Panc1 (cell line): ENCODE measurements at regions not wholly inside any gene's neighbourhood (a gene's known extent, or its start where the extent isn't known, plus 50 kb on each side); places are given as distances from the start of the nearest gene placed in this dataset.

Experiments used
- POLR2AphosphoS5 ChIP-seq: IDR thresholded peaks from 2 replicates; pipeline ENCODE4 v1.6.1; 2012; ENCODE audit warnings: mild to moderate bottlenecking, low read depth, low read length, moderate library complexity
- TF ChIP-seq, protein P1 (sequence below): fragments of 450-650 bp; IDR thresholded peaks from 2 replicates; pipeline ENCODE4 v1.5.1; 2017; ENCODE audit warnings: mild to moderate bottlenecking

DNA sequence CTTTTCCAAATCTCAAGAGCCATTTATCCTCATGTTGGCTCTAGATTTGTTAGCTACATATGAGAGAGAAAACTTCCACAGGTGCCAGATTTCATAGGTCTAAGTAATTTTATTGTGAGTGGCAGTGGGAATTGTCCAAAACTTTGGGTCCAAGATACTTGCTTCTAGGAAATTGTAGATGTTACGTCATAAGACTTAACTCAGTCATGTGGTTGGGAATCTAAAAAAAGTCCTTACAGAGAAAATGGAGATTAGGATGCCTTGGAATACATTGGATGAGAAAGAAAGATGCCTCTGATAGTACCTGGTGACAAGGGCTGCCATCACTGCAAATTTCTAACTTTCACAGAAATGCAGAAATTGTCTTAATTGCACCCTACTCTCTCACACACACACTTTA lies 506.5 kb downstream of the C4orf33 start:
- TF ChIP-seq, protein P1, sequence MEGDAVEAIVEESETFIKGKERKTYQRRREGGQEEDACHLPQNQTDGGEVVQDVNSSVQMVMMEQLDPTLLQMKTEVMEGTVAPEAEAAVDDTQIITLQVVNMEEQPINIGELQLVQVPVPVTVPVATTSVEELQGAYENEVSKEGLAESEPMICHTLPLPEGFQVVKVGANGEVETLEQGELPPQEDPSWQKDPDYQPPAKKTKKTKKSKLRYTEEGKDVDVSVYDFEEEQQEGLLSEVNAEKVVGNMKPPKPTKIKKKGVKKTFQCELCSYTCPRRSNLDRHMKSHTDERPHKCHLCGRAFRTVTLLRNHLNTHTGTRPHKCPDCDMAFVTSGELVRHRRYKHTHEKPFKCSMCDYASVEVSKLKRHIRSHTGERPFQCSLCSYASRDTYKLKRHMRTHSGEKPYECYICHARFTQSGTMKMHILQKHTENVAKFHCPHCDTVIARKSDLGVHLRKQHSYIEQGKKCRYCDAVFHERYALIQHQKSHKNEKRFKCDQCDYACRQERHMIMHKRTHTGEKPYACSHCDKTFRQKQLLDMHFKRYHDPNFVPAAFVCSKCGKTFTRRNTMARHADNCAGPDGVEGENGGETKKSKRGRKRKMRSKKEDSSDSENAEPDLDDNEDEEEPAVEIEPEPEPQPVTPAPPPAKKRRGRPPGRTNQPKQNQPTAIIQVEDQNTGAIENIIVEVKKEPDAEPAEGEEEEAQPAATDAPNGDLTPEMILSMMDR: no peak
- TF ChIP-seq POLR2AphosphoS5: no peak
